Transverse colon (tissue), 4 donors: ENCODE measurements at regions not wholly inside any gene's neighbourhood (a gene's known extent, or its start where the extent isn't known, plus 50 kb on each side); places are given as distances from the start of the nearest gene placed in this dataset.

Experiments used
- CTCF ChIP-seq, 5 experiments: fragments of 200-600 bp in 3 of 5; fragments of 450-650 bp in 2 of 5; sonication (generic) in 3 of 5; IDR thresholded peaks; 1 replicate in 2 of 5; 2 replicates in 3 of 5; pipeline ENCODE4 v1.5.1; 2016 to 2017; ENCODE audit warnings: antibody characterized with exemption in 5 of 5, inconsistent platforms in 3 of 5, mild to moderate bottlenecking in 2 of 5, moderate library complexity in 1 of 5
- EP300 ChIP-seq: sonication (generic); formaldehyde crosslinking; IDR thresholded peaks from one replicate; pipeline ENCODE4 v1.6.1; 2017; ENCODE audit warnings: antibody characterized with exemption, low read depth
- POLR2A ChIP-seq: fragments of 450-650 bp; IDR thresholded peaks from one replicate; pipeline ENCODE4 v1.6.1; 2016; ENCODE audit warnings: antibody characterized with exemption, mild to moderate bottlenecking, moderate library complexity
- POLR2AphosphoS5 ChIP-seq, 3 donors: sonication (generic); formaldehyde crosslinking; IDR thresholded peaks; one replicate each; pipeline ENCODE4 v1.6.1; 2016; ENCODE audit warnings: antibody characterized with exemption in 3 of 3

- TF ChIP-seq POLR2A (no peak), CTCF (IDR thresholded peaks at IDR 0.05) (no peak), POLR2AphosphoS5 (IDR thresholded peaks at IDR 0.05) (no peak), EP300 (no peak)
These were observed 474.6 kb upstream of the FZD8 start for GRCh38 chr10:36116731-36117130.
